WTC11 (cell line): ENCODE measurements at regions not wholly inside any gene's neighbourhood (a gene's known extent, or its start where the extent isn't known, plus 50 kb on each side); places are given as distances from the start of the nearest gene placed in this dataset.

Experiments used
- ATAC-seq: fragments of 200-7000 bp; cut with Tn5 transposase; 2 replicates; pipeline ENCODE4 v1.10.0; 2021; ENCODE audit warnings: mild to moderate bottlenecking, moderate library complexity
- CTCF ChIA-PET: fragments of 300-600 bp; sonication (Branson Sonifier 250); formaldehyde crosslinking; loops from one replicate; lab custom pipeline; 2021; ENCODE audit warnings: antibody characterized with exemption; lab: Charles Lee
- POLR2A ChIA-PET: fragments of 350-600 bp; sonication (Branson Sonifier 250); formaldehyde crosslinking; loops from one replicate; lab custom pipeline; 2021; ENCODE audit warnings: antibody characterized with exemption; lab: Charles Lee
- DNase-seq: peaks from one replicate; pipeline ENCODE4 v3.0.0; 2021; ENCODE audit warnings: low spot score
- H3K27ac Mint-ChIP-seq: 2 replicates; pipeline ENCODE4 v1.8.0; 2021; ENCODE audit warnings: mixed read lengths
- H3K27me3 Mint-ChIP-seq: 2 replicates; pipeline ENCODE4 v1.8.0; 2021; ENCODE audit warnings: low read depth, mild to moderate bottlenecking, moderate library complexity, mixed read lengths
- H3K36me3 Mint-ChIP-seq: 2 replicates; pipeline ENCODE4 v1.8.0; 2021; ENCODE audit warnings: mixed read lengths
- H3K4me1 Mint-ChIP-seq: 2 replicates; pipeline ENCODE4 v1.8.0; 2022; ENCODE audit warnings: mixed read lengths
- H3K4me3 Mint-ChIP-seq: 2 replicates; pipeline ENCODE4 v1.8.0; 2021; ENCODE audit warnings: mild to moderate bottlenecking, moderate library complexity, mixed read lengths
- H3K9me3 Mint-ChIP-seq: 2 replicates; pipeline ENCODE4 v1.8.0; 2021; ENCODE audit warnings: mixed read lengths
- ATF1 ChIP-seq: sonication (generic); formaldehyde crosslinking; IDR thresholded peaks from 2 replicates; pipeline ENCODE4 v1.8.1; 2023; ENCODE audit warnings: mild to moderate bottlenecking, moderate library complexity, missing genetic modification reagents
- ATF3 ChIP-seq: sonication (generic); formaldehyde crosslinking; conservative IDR thresholded peaks from 2 replicates; pipeline ENCODE4 v1.8.1; 2022; ENCODE audit warnings: mild to moderate bottlenecking, missing genetic modification reagents
- ATF6 ChIP-seq: sonication (generic); formaldehyde crosslinking; IDR thresholded peaks from 2 replicates; pipeline ENCODE4 v1.8.1; 2023; ENCODE audit warnings: mild to moderate bottlenecking, missing genetic modification reagents
- CREB1 ChIP-seq: sonication (generic); formaldehyde crosslinking; IDR thresholded peaks from 2 replicates; pipeline ENCODE4 v1.8.0; 2023; ENCODE audit warnings: mild to moderate bottlenecking, missing genetic modification reagents
- CREM ChIP-seq: sonication (generic); formaldehyde crosslinking; IDR thresholded peaks from 2 replicates; pipeline ENCODE4 v1.8.1; 2022; ENCODE audit warnings: mild to moderate bottlenecking, missing genetic modification reagents, moderate library complexity
- ELF4 ChIP-seq: sonication (generic); formaldehyde crosslinking; IDR thresholded peaks from 2 replicates; pipeline ENCODE4 v1.8.1; 2022; ENCODE audit warnings: low read depth, mild to moderate bottlenecking, moderate library complexity, missing genetic modification reagents
- EMX1 ChIP-seq: fragments of 250-450 bp; sonication (Bioruptor Pico); IDR thresholded peaks from 2 replicates; pipeline ENCODE4 v1.8.0; 2021; ENCODE audit warnings: mild to moderate bottlenecking
- ESRRA ChIP-seq: sonication (generic); formaldehyde crosslinking; IDR thresholded peaks from 2 replicates; pipeline ENCODE4 v1.8.1; 2022; ENCODE audit warnings: mild to moderate bottlenecking, missing genetic modification reagents, borderline replicate concordance
- ETV6 ChIP-seq: sonication (generic); formaldehyde crosslinking; IDR thresholded peaks from 2 replicates; pipeline ENCODE4 v1.8.1; 2022; ENCODE audit warnings: mild to moderate bottlenecking, missing genetic modification reagents
- GRHL2 ChIP-seq: fragments of 250-450 bp; sonication (Bioruptor Pico); IDR thresholded peaks from 2 replicates; pipeline ENCODE4 v1.8.0; 2022; ENCODE audit warnings: mild to moderate bottlenecking, moderate library complexity; ENCODE audit not compliant: insufficient replicate concordance, severe bottlenecking
- GTF2I ChIP-seq: fragments of 250-450 bp; sonication (Bioruptor Pico); conservative IDR thresholded peaks from 2 replicates; pipeline ENCODE4 v1.4.0; 2021; ENCODE audit warnings: mild to moderate bottlenecking
- HMGA2 ChIP-seq: fragments of 250-450 bp; sonication (Bioruptor Pico); IDR thresholded peaks from 2 replicates; pipeline ENCODE4 v1.4.0; 2021; ENCODE audit warnings: mild to moderate bottlenecking, moderate library complexity
- NFYB ChIP-seq: sonication (generic); formaldehyde crosslinking; conservative IDR thresholded peaks from 2 replicates; pipeline ENCODE4 v1.8.0; 2022; ENCODE audit warnings: low read depth, missing genetic modification reagents
- NR3C1 ChIP-seq: sonication (generic); formaldehyde crosslinking; conservative IDR thresholded peaks from 2 replicates; pipeline ENCODE4 v1.8.1; 2023; ENCODE audit warnings: low read depth, mild to moderate bottlenecking, missing genetic modification reagents
- OVOL2 ChIP-seq: fragments of 250-450 bp; sonication (Bioruptor Pico); IDR thresholded peaks from 2 replicates; pipeline ENCODE4 v1.9.0; 2021; ENCODE audit warnings: mild to moderate bottlenecking, borderline replicate concordance
- RELA ChIP-seq: sonication (generic); formaldehyde crosslinking; IDR thresholded peaks from 2 replicates; pipeline ENCODE4 v1.8.1; 2022; ENCODE audit warnings: missing genetic modification reagents, mild to moderate bottlenecking, borderline replicate concordance
- TCF7 ChIP-seq: sonication (generic); formaldehyde crosslinking; IDR thresholded peaks from 2 replicates; pipeline ENCODE4 v1.8.0; 2022; ENCODE audit warnings: mild to moderate bottlenecking, low read depth, missing genetic modification reagents, moderate library complexity
- TEAD1 ChIP-seq: sonication (generic); formaldehyde crosslinking; IDR thresholded peaks from 2 replicates; pipeline ENCODE4 v1.8.0; 2022; ENCODE audit warnings: mild to moderate bottlenecking, missing genetic modification reagents
- ZMAT4 ChIP-seq: fragments of 250-450 bp; sonication (Bioruptor Pico); IDR thresholded peaks from 2 replicates; pipeline ENCODE4 v1.9.0; 2021; ENCODE audit warnings: mild to moderate bottlenecking
- ZNF138 ChIP-seq: sonication (generic); formaldehyde crosslinking; conservative IDR thresholded peaks from 2 replicates; pipeline ENCODE4 v1.8.1; 2022; ENCODE audit warnings: mild to moderate bottlenecking, moderate library complexity, missing genetic modification reagents
- ZNF232 ChIP-seq: sonication (generic); formaldehyde crosslinking; IDR thresholded peaks from 2 replicates; pipeline ENCODE4 v1.8.0; 2022; ENCODE audit warnings: mild to moderate bottlenecking, missing genetic modification reagents
- ZNF416 ChIP-seq: fragments of 250-450 bp; sonication (Bioruptor Pico); IDR thresholded peaks from 2 replicates; pipeline ENCODE4 v1.9.0; 2021; ENCODE audit warnings: mild to moderate bottlenecking, inconsistent platforms
- ZNF423 ChIP-seq: fragments of 250-450 bp; sonication (Bioruptor Pico); IDR thresholded peaks from 2 replicates; pipeline ENCODE4 v2.1.2; 2022; ENCODE audit warnings: mild to moderate bottlenecking, moderate library complexity
- ZNF671 ChIP-seq: fragments of 250-450 bp; sonication (Bioruptor Pico); IDR thresholded peaks from 2 replicates; pipeline ENCODE4 v1.8.0; 2021; ENCODE audit warnings: mild to moderate bottlenecking
- TF ChIP-seq, protein P1 (sequence below): sonication (generic); formaldehyde crosslinking; IDR thresholded peaks from 2 replicates; pipeline ENCODE4 v1.8.0; 2023; ENCODE audit warnings: missing genetic modification reagents
- TF ChIP-seq, protein P2 (sequence below): sonication (generic); formaldehyde crosslinking; IDR thresholded peaks from 2 replicates; pipeline ENCODE4 v1.8.1; 2023; ENCODE audit warnings: mild to moderate bottlenecking, missing genetic modification reagents, moderate library complexity
- TF ChIP-seq, protein P3 (sequence below): sonication (generic); formaldehyde crosslinking; IDR thresholded peaks from 2 replicates; pipeline ENCODE4 v1.8.1; 2023; ENCODE audit warnings: mild to moderate bottlenecking, missing genetic modification reagents, moderate library complexity
- TF ChIP-seq, protein P4 (sequence below): sonication (generic); formaldehyde crosslinking; conservative IDR thresholded peaks from 2 replicates; pipeline ENCODE4 v1.8.1; 2023; ENCODE audit warnings: mild to moderate bottlenecking, low read depth, missing genetic modification reagents, moderate library complexity
- TF ChIP-seq, protein P5 (sequence below): sonication (generic); formaldehyde crosslinking; IDR thresholded peaks from 2 replicates; pipeline ENCODE4 v1.8.0; 2022; ENCODE audit warnings: mild to moderate bottlenecking, missing genetic modification reagents

- Mint-ChIP-seq H3K36me3 (peaks cover 6% of the 10 kb centered on the region), H3K4me3 (no peak overlapping the region), H3K27ac (no peak overlapping the region), H3K9me3 (peaks cover 7% of the 10 kb centered on the region), H3K4me1 (peaks cover 6% of the 10 kb centered on the region), H3K27me3 (peaks cover 93% of the 10 kb centered on the region)
- ATAC-seq (no peak), DNase-seq (no peak)
- TF ChIP-seq CREM (no peak), GTF2I (no peak), ZNF138 (no peak), CREB1 (CRISPR knock-in tag) (no peak), RELA (CRISPR knock-in tag) (no peak), EMX1 (CRISPR knock-in tag) (no peak), NFYB (CRISPR knock-in tag) (no peak), NR3C1 (CRISPR knock-in tag) (no peak), TEAD1 (CRISPR knock-in tag) (no peak), ZMAT4 (CRISPR knock-in tag) (no peak), ETV6 (CRISPR knock-in tag) (no peak), ZNF416 (CRISPR knock-in tag) (no peak), ELF4 (no peak), HMGA2 (CRISPR knock-in tag) (no peak), ZNF232 (CRISPR knock-in tag) (no peak)
- TF ChIP-seq, protein P1, sequence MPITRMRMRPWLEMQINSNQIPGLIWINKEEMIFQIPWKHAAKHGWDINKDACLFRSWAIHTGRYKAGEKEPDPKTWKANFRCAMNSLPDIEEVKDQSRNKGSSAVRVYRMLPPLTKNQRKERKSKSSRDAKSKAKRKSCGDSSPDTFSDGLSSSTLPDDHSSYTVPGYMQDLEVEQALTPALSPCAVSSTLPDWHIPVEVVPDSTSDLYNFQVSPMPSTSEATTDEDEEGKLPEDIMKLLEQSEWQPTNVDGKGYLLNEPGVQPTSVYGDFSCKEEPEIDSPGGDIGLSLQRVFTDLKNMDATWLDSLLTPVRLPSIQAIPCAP, result no peak
- TF ChIP-seq, protein P2, sequence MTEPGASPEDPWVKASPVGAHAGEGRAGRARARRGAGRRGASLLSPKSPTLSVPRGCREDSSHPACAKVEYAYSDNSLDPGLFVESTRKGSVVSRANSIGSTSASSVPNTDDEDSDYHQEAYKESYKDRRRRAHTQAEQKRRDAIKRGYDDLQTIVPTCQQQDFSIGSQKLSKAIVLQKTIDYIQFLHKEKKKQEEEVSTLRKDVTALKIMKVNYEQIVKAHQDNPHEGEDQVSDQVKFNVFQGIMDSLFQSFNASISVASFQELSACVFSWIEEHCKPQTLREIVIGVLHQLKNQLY (CRISPR knock-in tag), result no peak
- TF ChIP-seq, protein P3, sequence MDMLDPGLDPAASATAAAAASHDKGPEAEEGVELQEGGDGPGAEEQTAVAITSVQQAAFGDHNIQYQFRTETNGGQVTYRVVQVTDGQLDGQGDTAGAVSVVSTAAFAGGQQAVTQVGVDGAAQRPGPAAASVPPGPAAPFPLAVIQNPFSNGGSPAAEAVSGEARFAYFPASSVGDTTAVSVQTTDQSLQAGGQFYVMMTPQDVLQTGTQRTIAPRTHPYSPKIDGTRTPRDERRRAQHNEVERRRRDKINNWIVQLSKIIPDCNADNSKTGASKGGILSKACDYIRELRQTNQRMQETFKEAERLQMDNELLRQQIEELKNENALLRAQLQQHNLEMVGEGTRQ (CRISPR knock-in tag), result no peak
- POLR2A ChIA-PET, result no interaction called here
- CTCF ChIA-PET, result interaction anchor here (0.6 to 1.7 kb wide), 2 partner anchors 34 to 38 kb away, joined by 3 to 5 read pairs; no protein-coding TSS in a partner anchor
These were observed 606.6 kb upstream of the CADM1 start for GRCh38 chr11:116110802-116111201.

- H3K27ac Mint-ChIP-seq, result no peak overlapping the region
- no peak overlapping the region for H3K4me3 Mint-ChIP-seq
- ChIA-PET POLR2A (no interaction called here), CTCF (interaction anchor here (0.6 to 1.7 kb wide), 2 partner anchors 35 to 38 kb away, joined by 3 to 5 read pairs; no protein-coding TSS in a partner anchor)
- peaks cover 8% of the 10 kb centered on the region for H3K4me1 Mint-ChIP-seq
- no peak for DNase-seq
- ATAC-seq, result no peak
- peaks cover 6% of the 10 kb centered on the region for H3K36me3 Mint-ChIP-seq
- peaks cover 96% of the 10 kb centered on the region for H3K27me3 Mint-ChIP-seq
- H3K9me3 Mint-ChIP-seq, result peaks cover 7% of the 10 kb centered on the region
- TF ChIP-seq, protein P2 (CRISPR knock-in tag), result no peak
- TF ChIP-seq, protein P4, sequence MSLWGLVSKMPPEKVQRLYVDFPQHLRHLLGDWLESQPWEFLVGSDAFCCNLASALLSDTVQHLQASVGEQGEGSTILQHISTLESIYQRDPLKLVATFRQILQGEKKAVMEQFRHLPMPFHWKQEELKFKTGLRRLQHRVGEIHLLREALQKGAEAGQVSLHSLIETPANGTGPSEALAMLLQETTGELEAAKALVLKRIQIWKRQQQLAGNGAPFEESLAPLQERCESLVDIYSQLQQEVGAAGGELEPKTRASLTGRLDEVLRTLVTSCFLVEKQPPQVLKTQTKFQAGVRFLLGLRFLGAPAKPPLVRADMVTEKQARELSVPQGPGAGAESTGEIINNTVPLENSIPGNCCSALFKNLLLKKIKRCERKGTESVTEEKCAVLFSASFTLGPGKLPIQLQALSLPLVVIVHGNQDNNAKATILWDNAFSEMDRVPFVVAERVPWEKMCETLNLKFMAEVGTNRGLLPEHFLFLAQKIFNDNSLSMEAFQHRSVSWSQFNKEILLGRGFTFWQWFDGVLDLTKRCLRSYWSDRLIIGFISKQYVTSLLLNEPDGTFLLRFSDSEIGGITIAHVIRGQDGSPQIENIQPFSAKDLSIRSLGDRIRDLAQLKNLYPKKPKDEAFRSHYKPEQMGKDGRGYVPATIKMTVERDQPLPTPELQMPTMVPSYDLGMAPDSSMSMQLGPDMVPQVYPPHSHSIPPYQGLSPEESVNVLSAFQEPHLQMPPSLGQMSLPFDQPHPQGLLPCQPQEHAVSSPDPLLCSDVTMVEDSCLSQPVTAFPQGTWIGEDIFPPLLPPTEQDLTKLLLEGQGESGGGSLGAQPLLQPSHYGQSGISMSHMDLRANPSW, result no peak
- no peak for TF ChIP-seq ATF3 (CRISPR knock-in tag)
- TF ChIP-seq, protein P5, sequence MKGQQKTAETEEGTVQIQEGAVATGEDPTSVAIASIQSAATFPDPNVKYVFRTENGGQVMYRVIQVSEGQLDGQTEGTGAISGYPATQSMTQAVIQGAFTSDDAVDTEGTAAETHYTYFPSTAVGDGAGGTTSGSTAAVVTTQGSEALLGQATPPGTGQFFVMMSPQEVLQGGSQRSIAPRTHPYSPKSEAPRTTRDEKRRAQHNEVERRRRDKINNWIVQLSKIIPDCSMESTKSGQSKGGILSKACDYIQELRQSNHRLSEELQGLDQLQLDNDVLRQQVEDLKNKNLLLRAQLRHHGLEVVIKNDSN (CRISPR knock-in tag), result no peak
- TF ChIP-seq RELA (CRISPR knock-in tag), result no peak
- no peak for TF ChIP-seq ATF6 (CRISPR knock-in tag)
- TF ChIP-seq ESRRA (CRISPR knock-in tag), result no peak
- no peak for TF ChIP-seq ZNF423 (CRISPR knock-in tag)
- no peak for TF ChIP-seq CREM
- no peak for TF ChIP-seq GRHL2 (CRISPR knock-in tag)
- TF ChIP-seq ZNF671 (CRISPR knock-in tag), result no peak
- TF ChIP-seq TCF7 (CRISPR knock-in tag), result no peak
- TF ChIP-seq ATF1 (CRISPR knock-in tag), result no peak
- no peak for TF ChIP-seq OVOL2 (CRISPR knock-in tag)
These were observed 606.1 kb upstream of the CADM1 start for GRCh38 chr11:116110356-116110755.
